GM12864 (cell line): ENCODE measurements at regions not wholly inside any gene's neighbourhood (a gene's known extent, or its start where the extent isn't known, plus 50 kb on each side); places are given as distances from the start of the nearest gene placed in this dataset.

ENCODE experiments used
- DNase-seq: peaks from one replicate; pipeline ENCODE4 v3.0.0-alpha.2; 2011; ENCODE audit warnings: low read depth
- H3K4me3 ChIP-seq: 2 replicates; pipeline ENCODE4 v1.5.1; 2011; ENCODE audit warnings: mild to moderate bottlenecking, low read depth, low read length, control low read depth
- TF ChIP-seq, protein P1 (sequence below): IDR thresholded peaks from 2 replicates; pipeline ENCODE4 v1.5.1; 2011; ENCODE audit warnings: low read depth, mild to moderate bottlenecking, moderate library complexity, low read length, control low read depth, inconsistent platforms; ENCODE audit errors: missing control alignments

DNA sequence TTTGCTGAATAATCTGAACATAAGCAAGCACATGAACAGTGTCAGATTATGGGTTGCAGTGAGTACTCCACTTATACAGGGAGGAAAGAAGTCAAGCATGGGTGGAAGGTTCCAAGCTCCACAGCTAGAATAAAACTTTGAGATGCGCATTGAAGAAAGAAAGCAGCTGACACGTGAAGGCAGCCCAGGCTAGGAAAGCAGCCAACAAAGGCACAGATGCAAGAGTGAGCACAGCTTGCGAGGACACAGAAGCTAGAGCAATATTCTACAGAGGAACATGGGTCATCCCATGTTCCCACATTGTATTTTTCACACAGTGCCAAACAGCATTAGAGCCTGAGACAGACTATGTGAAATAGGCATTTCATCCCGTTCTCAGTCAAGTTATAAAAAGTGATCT is 194.6 kb upstream of the TBX20 start:
- no peak for DNase-seq
- TF ChIP-seq, protein P1, sequence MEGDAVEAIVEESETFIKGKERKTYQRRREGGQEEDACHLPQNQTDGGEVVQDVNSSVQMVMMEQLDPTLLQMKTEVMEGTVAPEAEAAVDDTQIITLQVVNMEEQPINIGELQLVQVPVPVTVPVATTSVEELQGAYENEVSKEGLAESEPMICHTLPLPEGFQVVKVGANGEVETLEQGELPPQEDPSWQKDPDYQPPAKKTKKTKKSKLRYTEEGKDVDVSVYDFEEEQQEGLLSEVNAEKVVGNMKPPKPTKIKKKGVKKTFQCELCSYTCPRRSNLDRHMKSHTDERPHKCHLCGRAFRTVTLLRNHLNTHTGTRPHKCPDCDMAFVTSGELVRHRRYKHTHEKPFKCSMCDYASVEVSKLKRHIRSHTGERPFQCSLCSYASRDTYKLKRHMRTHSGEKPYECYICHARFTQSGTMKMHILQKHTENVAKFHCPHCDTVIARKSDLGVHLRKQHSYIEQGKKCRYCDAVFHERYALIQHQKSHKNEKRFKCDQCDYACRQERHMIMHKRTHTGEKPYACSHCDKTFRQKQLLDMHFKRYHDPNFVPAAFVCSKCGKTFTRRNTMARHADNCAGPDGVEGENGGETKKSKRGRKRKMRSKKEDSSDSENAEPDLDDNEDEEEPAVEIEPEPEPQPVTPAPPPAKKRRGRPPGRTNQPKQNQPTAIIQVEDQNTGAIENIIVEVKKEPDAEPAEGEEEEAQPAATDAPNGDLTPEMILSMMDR = no peak
- H3K4me3 ChIP-seq = no peak overlapping the region

DNA sequence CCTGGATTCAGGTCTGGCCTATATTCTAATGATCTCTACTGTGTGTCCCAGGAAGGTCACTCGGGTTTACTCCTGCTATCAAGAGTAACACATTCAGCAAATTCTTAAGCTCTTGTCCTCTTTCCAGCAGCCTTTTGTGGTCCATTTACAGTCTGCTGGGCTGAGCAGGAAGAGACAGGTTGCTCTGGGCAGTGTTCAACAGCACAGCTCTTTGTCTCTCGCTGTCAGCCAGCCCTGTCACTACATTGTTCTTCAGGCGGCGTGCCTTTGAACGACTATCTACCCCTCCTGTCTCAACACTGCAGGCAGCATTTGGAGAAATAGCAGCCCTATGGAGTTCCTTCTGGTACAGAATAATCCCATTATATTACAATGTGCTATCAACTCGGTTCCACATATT is 192.2 kb upstream of the TBX20 start:
- no peak for DNase-seq
- H3K4me3 ChIP-seq = no peak overlapping the region
- TF ChIP-seq, protein P1 = no peak

DNA sequence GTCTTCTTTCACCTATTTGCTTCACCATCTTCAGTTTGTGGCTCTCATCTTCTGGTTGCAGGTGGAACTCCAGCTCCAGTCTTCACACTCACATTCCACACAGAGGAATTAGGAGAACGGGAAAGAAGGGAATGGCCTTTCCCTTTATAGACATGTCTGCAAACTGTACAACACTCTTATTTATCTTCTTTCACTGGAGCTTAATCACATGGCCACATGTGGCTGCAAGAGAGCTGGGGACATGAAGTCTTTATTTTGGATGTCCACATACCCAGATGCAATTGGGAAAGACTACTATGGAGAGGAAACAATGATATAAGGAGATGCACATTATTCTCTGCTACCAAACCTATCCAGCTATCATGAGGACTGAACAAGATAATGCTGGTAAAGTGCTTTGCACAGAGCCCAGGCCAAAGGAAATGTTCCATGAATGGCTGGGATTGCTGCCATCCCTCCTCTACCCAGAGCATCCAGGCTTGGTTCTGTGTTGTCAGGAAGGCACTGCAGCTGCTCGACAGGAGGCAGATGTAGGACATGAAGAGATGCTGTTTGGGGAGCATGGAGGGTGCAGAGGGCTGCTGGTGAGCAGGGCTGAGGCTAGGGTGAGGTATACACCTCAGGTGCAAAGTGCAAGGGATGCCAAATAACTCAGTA is 183.8 kb upstream of the TBX20 start:
- no peak for DNase-seq
- TF ChIP-seq, protein P1 = no peak
- no peak overlapping the region for H3K4me3 ChIP-seq

DNA sequence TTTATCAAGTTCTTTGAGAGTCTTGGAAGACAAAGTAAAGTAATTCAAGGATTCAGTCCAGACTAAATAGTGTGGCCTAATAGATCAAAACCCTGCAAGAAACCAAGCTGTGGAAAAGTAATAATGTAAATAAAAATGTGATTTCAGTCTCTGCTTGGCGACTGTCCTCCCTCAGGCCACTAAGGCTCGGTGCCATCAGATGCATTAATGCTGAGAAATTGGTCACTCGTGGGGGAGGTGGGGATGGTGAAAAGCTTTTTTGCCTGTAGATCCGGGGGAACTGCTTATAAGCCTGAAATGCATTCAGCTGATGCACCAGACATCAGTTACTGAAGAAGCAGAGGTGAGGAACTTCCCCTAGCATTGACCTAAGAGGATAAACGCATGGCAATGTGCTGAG is 182.6 kb upstream of the TBX20 start:
- H3K4me3 ChIP-seq = no peak overlapping the region
- no peak for DNase-seq
- TF ChIP-seq, protein P1 = no peak

DNA sequence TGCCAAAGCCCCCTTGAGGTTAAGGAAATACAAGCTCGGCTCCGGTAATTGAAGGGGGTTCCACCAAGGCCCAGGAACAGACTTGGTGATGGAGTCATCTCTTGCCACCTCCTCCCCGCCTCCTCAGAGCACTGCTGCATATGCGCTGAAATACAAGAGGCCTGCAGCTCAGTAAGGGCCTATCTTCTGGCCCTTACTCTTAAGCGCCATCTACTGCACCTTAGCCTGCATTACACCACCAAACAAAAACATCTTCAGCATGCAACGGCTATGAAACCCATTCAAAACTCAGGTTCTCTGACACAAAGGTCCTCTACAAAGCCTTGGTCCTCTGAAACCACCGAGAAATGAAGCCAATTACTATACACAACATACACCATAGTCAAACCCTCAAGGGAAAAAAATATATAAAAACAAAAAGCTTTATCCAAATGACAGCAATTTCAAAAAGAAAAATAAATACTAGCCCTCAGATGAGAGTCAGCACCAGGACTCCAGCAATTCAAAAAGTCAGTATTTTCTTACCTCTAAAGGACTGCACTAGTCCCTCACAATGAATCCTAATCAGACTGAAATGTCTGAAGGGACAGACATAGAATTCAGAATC is 176.8 kb upstream of the TBX20 start:
- TF ChIP-seq, protein P1 = peak; percentile 65
- no peak for DNase-seq
- no peak overlapping the region for H3K4me3 ChIP-seq

DNA sequence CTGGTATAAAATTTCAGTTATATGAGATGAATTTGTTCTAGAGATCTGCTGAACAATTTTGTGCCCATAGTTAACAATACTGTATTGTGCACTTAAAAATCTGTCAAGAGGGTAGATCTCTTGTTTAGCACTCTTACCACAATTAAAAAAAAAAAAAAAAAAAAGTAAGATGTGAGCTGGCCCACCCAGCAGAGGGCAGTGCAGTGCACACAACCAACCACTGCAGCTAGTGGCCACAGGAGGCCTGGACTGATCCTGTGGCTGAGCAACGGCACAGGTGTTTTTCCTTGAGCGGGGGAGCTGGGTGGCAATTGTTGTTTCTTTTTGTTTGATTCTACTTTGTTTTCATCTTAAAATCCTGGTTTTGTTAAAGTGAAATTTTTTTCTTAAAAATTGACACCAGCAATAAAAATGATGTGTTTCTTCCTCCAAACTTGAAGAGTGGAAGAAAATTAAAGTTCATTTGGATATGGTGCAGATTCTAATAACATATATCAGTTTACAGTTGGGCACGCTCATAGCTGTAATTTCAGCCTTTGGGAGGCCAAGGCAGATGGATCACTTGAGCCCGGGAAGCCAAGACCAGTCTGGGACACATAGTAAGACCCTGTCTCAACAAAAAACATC is 171.1 kb upstream of the TBX20 start:
- peak; percentile 15 for DNase-seq
- TF ChIP-seq, protein P1 = peak; percentile 81
- H3K4me3 ChIP-seq = no peak overlapping the region
